ENCODE measurements at regions not wholly inside any gene's neighbourhood (a gene's known extent, or its start where the extent isn't known, plus 50 kb on each side); places are given as distances from the start of the nearest gene placed in this dataset.

- TF ChIP-seq REST (IDR thresholded peaks at IDR 0.05) (no peak), CEBPB (IDR thresholded peaks at IDR 0.05) (no peak), POLR2A (IDR thresholded peaks at IDR 0.05; ENCODE audit: low read length) (no peak), CTCF (IDR thresholded peaks at IDR 0.05) (no peak)
Observed at GRCh38 chr3:16055606-16056211, 118.8 kb upstream of the GALNT15 start.
